ENCODE measurements at regions not wholly inside any gene's neighbourhood (a gene's known extent, or its start where the extent isn't known, plus 50 kb on each side); places are given as distances from the start of the nearest gene placed in this dataset.

GRCh38 chr5:40078898-40079575 is 600.7 kb upstream of the PTGER4 start:
- Histone ChIP-seq H3K4me3 (no peak overlapping the region), H3K36me3 (ENCODE audit: low read depth) (no peaks in the 10 kb centered on the region), H3K4me1 (ENCODE audit: low read depth) (no peaks in the 10 kb centered on the region), H3K9me3 (no peaks in the 10 kb centered on the region)
- intact Hi-C loops (cut with DNase I, micrococcal nuclease): no loop called here
- ATAC-seq: no peak
- no peak for TF ChIP-seq CTCF (IDR thresholded peaks at IDR 0.05)
- DNase-seq: no peak

GRCh38 chr5:40074826-40075225 is 604.9 kb upstream of the PTGER4 start:
- DNase-seq: no peak
- no peaks in the 10 kb centered on the region for H3K36me3 ChIP-seq (ENCODE audit: low read depth)
- H3K4me3 ChIP-seq: no peak overlapping the region
- TF ChIP-seq CTCF (IDR thresholded peaks at IDR 0.05): no peak
- no peaks in the 10 kb centered on the region for H3K4me1 ChIP-seq (ENCODE audit: low read depth)
- intact Hi-C loops (cut with DNase I, micrococcal nuclease): no loop called here
- H3K9me3 ChIP-seq: no peaks in the 10 kb centered on the region
- ATAC-seq: no peak

GRCh38 chr5:40073927-40074326 is 605.8 kb upstream of the PTGER4 start:
- H3K4me3 ChIP-seq: no peak overlapping the region
- TF ChIP-seq CTCF (IDR thresholded peaks at IDR 0.05): no peak
- no peaks in the 10 kb centered on the region for H3K36me3 ChIP-seq (ENCODE audit: low read depth)
- ATAC-seq: no peak
- intact Hi-C loops (cut with DNase I, micrococcal nuclease): no loop called here
- H3K9me3 ChIP-seq: no peaks in the 10 kb centered on the region
- H3K4me1 ChIP-seq (ENCODE audit: low read depth): no peaks in the 10 kb centered on the region
- DNase-seq: no peak

- peak; percentile 25 for ATAC-seq
- intact Hi-C loops (cut with DNase I, micrococcal nuclease): no loop called here
- DNase-seq: no peak
Measured at GRCh38 chr5:40071870-40072269, 607.8 kb upstream of the PTGER4 start.

GRCh38 chr5:40066616-40067015 is 613.1 kb upstream of the PTGER4 start:
- intact Hi-C loops (cut with DNase I, micrococcal nuclease): no loop called here
- no peak for TF ChIP-seq CTCF (IDR thresholded peaks at IDR 0.05)
- no peaks in the 10 kb centered on the region for H3K9me3 ChIP-seq
- H3K36me3 ChIP-seq (ENCODE audit: low read depth): no peaks in the 10 kb centered on the region
- no peak overlapping the region for H3K4me3 ChIP-seq
- H3K4me1 ChIP-seq (ENCODE audit: low read depth): no peaks in the 10 kb centered on the region
- DNase-seq (no peak), ATAC-seq (no peak)

More at GRCh38 chr5:40071870-40072269, 607.8 kb upstream of the PTGER4 start:
- TF ChIP-seq CTCF (IDR thresholded peaks at IDR 0.05): no peak
- Histone ChIP-seq H3K4me1 (ENCODE audit: low read depth) (no peaks in the 10 kb centered on the region), H3K4me3 (no peak overlapping the region), H3K36me3 (ENCODE audit: low read depth) (no peaks in the 10 kb centered on the region), H3K9me3 (no peaks in the 10 kb centered on the region)

- Histone ChIP-seq H3K36me3 (ENCODE audit: low read depth) (no peaks in the 10 kb centered on the region), H3K4me1 (ENCODE audit: low read depth) (peaks cover 4% of the 10 kb centered on the region), H3K9me3 (no peaks in the 10 kb centered on the region), H3K4me3 (no peak overlapping the region)
- ATAC-seq: peak; percentile 99
- DNase-seq: peak in 1 of 3 donors; percentile 55
- no peak for TF ChIP-seq CTCF (IDR thresholded peaks at IDR 0.05)
- intact Hi-C loops (cut with DNase I, micrococcal nuclease): no loop called here
Measured at GRCh38 chr5:40052808-40053207, 626.9 kb upstream of the PTGER4 start.
